Type B pancreatic cell (in vitro differentiated cells): ENCODE measurements at regions not wholly inside any gene's neighbourhood (a gene's known extent, or its start where the extent isn't known, plus 50 kb on each side); places are given as distances from the start of the nearest gene placed in this dataset.
A peak's percentile ranks its signal among the peaks of the same experiment; 100 is the strongest.
"Not testable (repeated sequence)": the region's sequence is repeated elsewhere in the genome, so short reads cannot be mapped to it uniquely, and the experiment has no call there.

Experiments used
- DNase-seq: peaks from one replicate; pipeline ENCODE4 v3.0.0; 2021; ENCODE audit warnings: mixed read lengths; ENCODE audit not compliant: unreplicated experiment; ENCODE audit errors: extremely low spot score
- H3K27ac Mint-ChIP-seq: 2 replicates; pipeline ENCODE4 v1.8.0; 2021; ENCODE audit warnings: mild to moderate bottlenecking, mixed read lengths
- H3K27me3 Mint-ChIP-seq: 2 replicates; pipeline ENCODE4 v1.8.0; 2021; ENCODE audit warnings: mixed read lengths
- H3K36me3 Mint-ChIP-seq: 2 replicates; pipeline ENCODE4 v1.8.0; 2021; ENCODE audit warnings: mixed read lengths
- H3K4me1 Mint-ChIP-seq: one replicate; pipeline ENCODE4 v1.8.0; 2021; ENCODE audit warnings: mixed read lengths; ENCODE audit not compliant: unreplicated experiment
- H3K4me3 Mint-ChIP-seq: 2 replicates; pipeline ENCODE4 v1.8.0; 2021; ENCODE audit warnings: mild to moderate bottlenecking, mixed read lengths
- H3K9me3 Mint-ChIP-seq: 2 replicates; pipeline ENCODE4 v1.8.0; 2021; ENCODE audit warnings: mixed read lengths
- TF ChIP-seq, protein P1 (sequence below): fragments of 200-600 bp; sonication (generic); conservative IDR thresholded peaks from 2 replicates; pipeline ENCODE4 v1.5.0; 2021; ENCODE audit warnings: antibody characterized with exemption, mild to moderate bottlenecking

DNA sequence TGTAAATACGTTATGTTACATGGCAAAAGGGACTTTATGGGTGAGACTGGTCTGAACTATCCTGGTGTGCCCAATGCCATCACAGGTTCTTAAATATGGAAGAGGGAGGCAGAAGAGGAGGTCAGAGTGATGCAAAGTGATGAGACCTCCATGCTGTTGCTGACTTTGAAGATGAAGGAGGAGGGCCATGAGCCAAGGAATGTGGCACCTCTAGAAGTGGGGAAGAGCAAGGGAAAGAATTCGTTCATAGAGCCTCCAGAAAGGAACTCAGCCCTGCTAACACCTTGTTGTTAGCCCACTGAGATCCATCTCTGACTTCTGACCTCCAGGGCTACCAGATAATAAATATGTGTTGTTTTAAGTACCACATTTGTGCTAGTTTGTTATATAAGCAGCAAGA is 462.0 kb downstream of the RPS6KC1 start:
- no peak overlapping the region for H3K27ac Mint-ChIP-seq
- no peaks in the 10 kb centered on the region for H3K4me1 Mint-ChIP-seq
- TF ChIP-seq, protein P1, sequence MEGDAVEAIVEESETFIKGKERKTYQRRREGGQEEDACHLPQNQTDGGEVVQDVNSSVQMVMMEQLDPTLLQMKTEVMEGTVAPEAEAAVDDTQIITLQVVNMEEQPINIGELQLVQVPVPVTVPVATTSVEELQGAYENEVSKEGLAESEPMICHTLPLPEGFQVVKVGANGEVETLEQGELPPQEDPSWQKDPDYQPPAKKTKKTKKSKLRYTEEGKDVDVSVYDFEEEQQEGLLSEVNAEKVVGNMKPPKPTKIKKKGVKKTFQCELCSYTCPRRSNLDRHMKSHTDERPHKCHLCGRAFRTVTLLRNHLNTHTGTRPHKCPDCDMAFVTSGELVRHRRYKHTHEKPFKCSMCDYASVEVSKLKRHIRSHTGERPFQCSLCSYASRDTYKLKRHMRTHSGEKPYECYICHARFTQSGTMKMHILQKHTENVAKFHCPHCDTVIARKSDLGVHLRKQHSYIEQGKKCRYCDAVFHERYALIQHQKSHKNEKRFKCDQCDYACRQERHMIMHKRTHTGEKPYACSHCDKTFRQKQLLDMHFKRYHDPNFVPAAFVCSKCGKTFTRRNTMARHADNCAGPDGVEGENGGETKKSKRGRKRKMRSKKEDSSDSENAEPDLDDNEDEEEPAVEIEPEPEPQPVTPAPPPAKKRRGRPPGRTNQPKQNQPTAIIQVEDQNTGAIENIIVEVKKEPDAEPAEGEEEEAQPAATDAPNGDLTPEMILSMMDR, result no peak
- no peak for DNase-seq
- no peaks in the 10 kb centered on the region for H3K36me3 Mint-ChIP-seq
- no peak overlapping the region for H3K4me3 Mint-ChIP-seq
- H3K9me3 Mint-ChIP-seq, result no peaks in the 10 kb centered on the region
- no peaks in the 10 kb centered on the region for H3K27me3 Mint-ChIP-seq

DNA sequence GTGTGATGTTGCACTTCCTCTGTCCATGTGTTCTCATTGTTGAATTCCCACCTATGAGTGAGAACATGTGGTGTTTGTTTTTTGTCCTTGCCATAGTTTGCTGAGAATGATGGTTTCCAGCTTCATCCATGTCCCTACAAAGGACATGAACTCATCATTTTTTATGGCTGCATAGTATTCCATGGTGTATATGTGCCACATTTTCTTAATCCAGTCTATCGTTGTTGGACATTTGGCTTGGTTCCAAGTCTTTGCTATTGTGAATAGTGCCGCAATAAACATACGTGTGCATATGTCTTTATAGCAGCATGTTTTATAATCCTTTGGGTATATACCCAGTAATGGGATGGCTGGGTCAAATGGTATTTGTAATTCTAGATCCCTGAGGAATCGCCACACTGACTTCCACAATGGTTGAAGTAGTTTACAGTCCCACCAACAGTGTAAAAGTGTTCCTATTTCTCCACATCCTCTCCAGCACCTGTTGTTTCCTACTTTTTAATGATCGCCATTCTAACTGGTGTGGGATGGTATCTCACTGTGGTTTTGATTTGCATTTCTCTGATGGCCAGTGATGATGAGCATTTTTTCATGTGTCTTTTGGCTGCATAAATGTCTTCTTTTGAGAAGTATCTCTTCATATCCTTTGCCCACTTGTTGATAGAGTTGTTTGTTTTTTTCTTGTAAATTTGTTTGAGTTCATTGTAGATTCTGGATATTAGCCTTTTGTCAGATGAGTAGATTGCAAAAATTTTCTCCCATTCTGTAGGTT is 463.6 kb downstream of the RPS6KC1 start:
- not testable (repeated sequence) for H3K4me1 Mint-ChIP-seq, H3K27ac Mint-ChIP-seq, H3K27me3 Mint-ChIP-seq, H3K4me3 Mint-ChIP-seq, H3K9me3 Mint-ChIP-seq, DNase-seq, H3K36me3 Mint-ChIP-seq

DNA sequence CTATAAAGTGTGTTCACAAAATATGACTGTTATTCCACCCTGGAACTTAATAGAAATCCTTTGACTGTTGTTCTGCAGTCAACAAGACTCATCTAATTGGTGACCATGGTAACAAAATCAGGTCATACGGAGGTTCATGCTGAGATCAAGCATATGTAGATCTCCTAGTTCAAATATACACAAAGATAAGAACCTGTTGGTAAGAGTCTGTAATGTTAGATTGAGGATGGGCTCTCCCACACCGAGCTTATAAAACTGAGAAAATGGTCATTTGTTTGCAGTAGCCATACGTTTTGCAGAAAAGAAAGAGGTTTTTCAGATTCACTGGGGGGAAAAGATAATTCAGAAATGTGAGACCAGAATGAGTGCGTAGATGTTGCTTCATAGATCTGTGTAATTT is 468.1 kb downstream of the RPS6KC1 start:
- H3K4me1 Mint-ChIP-seq, result peaks cover 9% of the 10 kb centered on the region
- H3K27me3 Mint-ChIP-seq, result peaks cover 3% of the 10 kb centered on the region
- peak overlapping the region; percentile 46 for H3K27ac Mint-ChIP-seq
- TF ChIP-seq, protein P1, result no peak
- DNase-seq, result no peak
- H3K4me3 Mint-ChIP-seq, result peak overlapping the region; percentile 48
- peaks cover 9% of the 10 kb centered on the region for H3K9me3 Mint-ChIP-seq
- no peaks in the 10 kb centered on the region for H3K36me3 Mint-ChIP-seq

DNA sequence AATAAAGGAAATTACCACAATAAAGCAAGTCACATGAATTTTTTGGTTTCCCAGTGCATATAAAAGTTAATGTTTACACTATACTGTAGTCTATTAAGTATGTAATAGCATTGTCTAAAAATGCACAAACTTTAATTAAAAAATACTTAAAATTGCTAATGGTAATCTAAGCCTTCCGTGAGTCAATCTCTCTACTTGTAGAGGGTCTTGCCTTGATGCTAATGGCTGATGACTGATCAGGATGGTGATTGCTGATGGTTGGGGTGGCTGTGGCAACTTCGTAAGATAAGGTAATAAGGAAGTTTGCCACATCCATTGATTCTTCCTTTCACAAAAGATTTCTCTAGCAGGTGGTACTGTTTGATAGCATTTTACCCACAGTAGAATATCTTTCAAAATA is 466.6 kb upstream of the PROX1 start:
- no peaks in the 10 kb centered on the region for H3K36me3 Mint-ChIP-seq
- TF ChIP-seq, protein P1, result no peak
- H3K27me3 Mint-ChIP-seq, result peaks cover 3% of the 10 kb centered on the region
- DNase-seq, result no peak
- H3K9me3 Mint-ChIP-seq, result peaks cover 9% of the 10 kb centered on the region
- no peak overlapping the region for H3K27ac Mint-ChIP-seq
- no peak overlapping the region for H3K4me3 Mint-ChIP-seq
- peaks cover 9% of the 10 kb centered on the region for H3K4me1 Mint-ChIP-seq

DNA sequence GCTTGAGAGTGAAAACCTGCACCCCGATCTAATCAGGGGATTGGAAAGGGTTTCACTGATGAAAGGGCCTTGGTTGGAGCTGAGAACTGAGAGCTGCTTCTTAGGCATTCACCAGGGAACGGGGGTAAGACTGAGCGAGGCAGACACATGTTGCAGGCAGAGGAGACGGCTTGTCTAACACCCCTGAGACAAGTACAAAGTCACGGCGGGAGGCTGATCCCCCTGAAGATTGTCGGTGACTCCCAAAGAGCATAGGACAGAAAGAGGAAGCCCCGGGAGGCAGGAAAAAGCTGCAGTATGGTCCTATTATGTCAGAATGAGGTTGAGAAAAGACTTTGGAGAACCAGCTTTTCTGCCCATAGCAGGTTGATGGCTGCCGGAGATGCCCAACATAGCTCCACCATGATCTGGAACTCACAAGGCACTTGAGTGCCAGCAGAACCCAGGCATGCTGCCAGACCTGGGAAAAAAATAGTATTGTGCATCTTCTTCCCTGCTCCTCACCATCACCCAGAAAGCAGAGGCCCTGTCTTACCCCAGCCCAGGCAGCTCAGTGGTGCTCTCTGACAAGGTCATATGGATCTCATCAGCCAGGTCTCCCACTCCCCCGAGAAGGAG is 463.9 kb upstream of the PROX1 start:
- peaks cover 7% of the 10 kb centered on the region for H3K4me1 Mint-ChIP-seq
- DNase-seq, result no peak
- H3K27ac Mint-ChIP-seq, result no peak overlapping the region
- no peak overlapping the region for H3K4me3 Mint-ChIP-seq
- TF ChIP-seq, protein P1, result no peak
- no peaks in the 10 kb centered on the region for H3K36me3 Mint-ChIP-seq
- H3K27me3 Mint-ChIP-seq, result peaks cover 3% of the 10 kb centered on the region
- peaks cover 9% of the 10 kb centered on the region for H3K9me3 Mint-ChIP-seq

DNA sequence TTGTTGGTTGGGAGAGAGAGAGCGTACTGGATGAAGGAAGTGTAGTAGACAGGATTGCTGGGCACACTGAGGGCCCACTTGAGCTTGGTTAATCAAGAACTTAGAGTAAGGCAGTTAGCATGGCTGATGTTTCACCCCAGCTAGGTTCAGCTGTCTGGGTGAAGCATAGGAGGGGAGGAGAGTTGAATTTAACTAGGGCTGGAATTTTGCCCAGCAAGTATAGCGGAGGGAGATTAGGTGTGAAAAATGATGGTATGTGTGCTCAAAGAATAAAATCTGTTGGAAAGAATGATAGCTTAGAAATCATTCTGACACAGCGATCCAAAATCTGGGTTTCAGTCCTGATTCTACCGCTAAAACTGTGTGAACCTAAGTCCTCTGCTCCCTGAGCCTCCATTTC is 461.5 kb upstream of the PROX1 start:
- no peaks in the 10 kb centered on the region for H3K27me3 Mint-ChIP-seq

More for the DNA sequence above, 461.5 kb upstream of the PROX1 start:
- H3K4me3 Mint-ChIP-seq, result no peak overlapping the region
- DNase-seq, result no peak
- H3K36me3 Mint-ChIP-seq, result no peaks in the 10 kb centered on the region
- peaks cover 5% of the 10 kb centered on the region for H3K9me3 Mint-ChIP-seq
- H3K4me1 Mint-ChIP-seq, result no peaks in the 10 kb centered on the region
- H3K27ac Mint-ChIP-seq, result no peak overlapping the region
- TF ChIP-seq, protein P1, result no peak
